ENCODE measurements at regions not wholly inside any gene's neighbourhood (a gene's known extent, or its start where the extent isn't known, plus 50 kb on each side); places are given as distances from the start of the nearest gene placed in this dataset.
A peak's percentile ranks its signal among the peaks of the same experiment; 100 is the strongest.

- no peak for TF ChIP-seq BRF2 (CRISPR knock-in tag; IDR thresholded peaks at IDR 0.05)
- no peak for TF ChIP-seq CHD2 (IDR thresholded peaks at IDR 0.05; ENCODE audit: low read depth, low read length)
- no peak for TF ChIP-seq ZNF12 (CRISPR knock-in tag; IDR thresholded peaks at IDR 0.05)
- no peak for TF ChIP-seq ZNF451 (CRISPR knock-in tag; IDR thresholded peaks at IDR 0.05)
- TF ChIP-seq ZSCAN30 (CRISPR knock-in tag; IDR thresholded peaks at IDR 0.05): no peak
- no peak for TF ChIP-seq ZNF136 (CRISPR knock-in tag; IDR thresholded peaks at IDR 0.05; ENCODE audit: low read depth)
- no peak for TF ChIP-seq DR1 (CRISPR knock-in tag; IDR thresholded peaks at IDR 0.05)
- no peak for TF ChIP-seq PAWR (CRISPR knock-in tag; IDR thresholded peaks at IDR 0.05; ENCODE audit: borderline replicate concordance)
- TF ChIP-seq PREB (CRISPR knock-in tag; IDR thresholded peaks at IDR 0.05): no peak
- TF ChIP-seq ATF7-NPFF (CRISPR knock-in tag; IDR thresholded peaks at IDR 0.05; ENCODE audit: low read depth): 0 out of 2 replicates have a peak, but pooled peaks have one; percentile 23
- peak; percentile 68; the same call in 1 of the 2 replicates for TF ChIP-seq ETV5 (CRISPR knock-in tag; IDR thresholded peaks at IDR 0.05; ENCODE audit: borderline replicate concordance)
- TF ChIP-seq ZBTB7B (CRISPR knock-in tag; IDR thresholded peaks at IDR 0.05): peak; percentile 48; the same call in 1 of the 2 replicates
- TF ChIP-seq CREM (IDR thresholded peaks at IDR 0.05): peak; percentile 73; the same call in 1 of the 2 replicates
- no peak for TF ChIP-seq CREM (CRISPR knock-in tag; IDR thresholded peaks at IDR 0.05)
- TF ChIP-seq ZNF225 (CRISPR knock-in tag; IDR thresholded peaks at IDR 0.05): no peak
- peak; percentile 59; the same call in 1 of the 3 replicates for TF ChIP-seq MXI1 (IDR thresholded peaks at IDR 0.05; ENCODE audit: borderline replicate concordance, low read depth, low read length)
- no peak for TF ChIP-seq HNRNPL (IDR thresholded peaks at IDR 0.05; ENCODE audit: low read depth, low read length)
- TF ChIP-seq ZNF468 (CRISPR knock-in tag; IDR thresholded peaks at IDR 0.05): no peak
- no peak for TF ChIP-seq ZBTB37 (CRISPR knock-in tag; IDR thresholded peaks at IDR 0.05)
- no peak for TF ChIP-seq THAP9 (CRISPR knock-in tag; IDR thresholded peaks at IDR 0.05; ENCODE audit: borderline replicate concordance)
- 0 out of 2 replicates have a peak, but pooled peaks have one; percentile 9 for TF ChIP-seq RFX3 (CRISPR knock-in tag; IDR thresholded peaks at IDR 0.05)
- TF ChIP-seq EP300 (IDR thresholded peaks at IDR 0.05; ENCODE audit: low read depth in 2 of 2, low read length in 2 of 2): peak; percentile 79 to 91
- peak; percentile 44; the same call in 1 of the 2 replicates for TF ChIP-seq EP300 (CRISPR knock-in tag; IDR thresholded peaks at IDR 0.05; ENCODE audit: borderline replicate concordance)
- no peak for TF ChIP-seq PCBP1 (IDR thresholded peaks at IDR 0.05; ENCODE audit: borderline replicate concordance, low read depth, low read length)
Observed at GRCh38 chr17:59513934-59514841, 51.2 kb upstream of the DHX40 start (continued).
